Caco-2 (cell line): ENCODE measurements at regions not wholly inside any gene's neighbourhood (a gene's known extent, or its start where the extent isn't known, plus 50 kb on each side); places are given as distances from the start of the nearest gene placed in this dataset.

Source experiments
- BruUV-seq: library from RNA; stranded (reverse); fragments of 400-500 nt; replicated peaks from 2 replicates; lab custom pipeline; 2021; lab: Mats Ljungman, UMichigan
- CTCF ChIA-PET: fragments of 300-600 bp; sonication (Branson Sonifier 250); formaldehyde crosslinking; loops from one replicate; lab custom pipeline; 2022; ENCODE audit warnings: antibody characterized with exemption; lab: Charles Lee
- POLR2A ChIA-PET: fragments of 300-600 bp; sonication (Branson Sonifier 250); formaldehyde crosslinking; loops from one replicate; lab custom pipeline; 2022; ENCODE audit warnings: antibody characterized with exemption; lab: Charles Lee
- DNase-seq, 2 experiments: peaks; one replicate each; pipeline versions ENCODE4 v3.0.0 to v3.0.0-alpha.2; 2020 to 2022
- H3K27me3 ChIP-seq: replicated peaks from 2 replicates; pipeline ENCODE4 v1.6.0; 2011; ENCODE audit warnings: low read length; ENCODE audit not compliant: control insufficient read depth, insufficient read depth
- H3K36me3 ChIP-seq: 2 replicates; pipeline ENCODE4 v1.5.1; 2011; ENCODE audit warnings: low read length; ENCODE audit not compliant: control insufficient read depth, insufficient read depth
- H3K4me1 ChIP-seq: fragments of 250-450 bp; sonication (Bioruptor Pico); 2 replicates; pipeline ENCODE4 v1.5.1; 2020; ENCODE audit warnings: mild to moderate bottlenecking
- H3K4me3 ChIP-seq: 2 replicates; pipeline ENCODE4 v1.5.1; 2011; ENCODE audit warnings: low read depth, mild to moderate bottlenecking, control low read depth, low read length
- H3K9me3 ChIP-seq: fragments of 250-450 bp; sonication (Bioruptor Pico); 2 replicates; pipeline ENCODE4 v1.5.1; 2020; ENCODE audit warnings: mild to moderate bottlenecking, moderate library complexity
- H3K27ac Mint-ChIP-seq: one replicate; pipeline ENCODE4 v1.8.0; 2022; ENCODE audit warnings: mixed read lengths; ENCODE audit not compliant: unreplicated experiment
- H3K27me3 Mint-ChIP-seq: one replicate; pipeline ENCODE4 v1.8.0; 2022; ENCODE audit warnings: mixed read lengths; ENCODE audit not compliant: insufficient read depth, unreplicated experiment
- H3K36me3 Mint-ChIP-seq: one replicate; pipeline ENCODE4 v1.8.0; 2022; ENCODE audit warnings: mild to moderate bottlenecking, mixed read lengths; ENCODE audit not compliant: insufficient read depth, unreplicated experiment
- H3K4me1 Mint-ChIP-seq: one replicate; pipeline ENCODE4 v1.8.0; 2022; ENCODE audit warnings: low read depth, mixed read lengths; ENCODE audit not compliant: unreplicated experiment
- H3K4me3 Mint-ChIP-seq: one replicate; pipeline ENCODE4 v1.8.0; 2022; ENCODE audit warnings: mild to moderate bottlenecking, moderate library complexity, mixed read lengths; ENCODE audit not compliant: unreplicated experiment
- H3K9me3 Mint-ChIP-seq: one replicate; pipeline ENCODE4 v1.8.0; 2022; ENCODE audit warnings: mixed read lengths; ENCODE audit not compliant: unreplicated experiment
- CTCF ChIP-seq, 2 experiments: fragments of 200-600 bp in 1 of 2; IDR thresholded peaks; 1 replicate in 1 of 2; 2 replicates in 1 of 2; pipeline versions ENCODE4 v1.5.1 to v1.8.0; 2011 to 2022; ENCODE audit warnings: antibody characterized with exemption in 1 of 2, control low read depth in 1 of 2, inconsistent platforms in 1 of 2, low read depth in 1 of 2, low read length in 1 of 2, mild to moderate bottlenecking in 1 of 2, moderate library complexity in 1 of 2; ENCODE audit not compliant: insufficient read depth in 1 of 2, severe bottlenecking in 1 of 2, unreplicated experiment in 1 of 2
- intact Hi-C: fragments of 100-400 bp; cut with micrococcal nuclease; formaldehyde crosslinking; loops from one replicate; pipeline ENCODE4 v1.10.0; 2022; ENCODE audit not compliant: unreplicated experiment

- H3K4me1 ChIP-seq, result peaks cover 26% of the 10 kb centered on the region
- ChIA-PET POLR2A (no interaction called here), CTCF (no interaction called here)
- no peaks in the 10 kb centered on the region for H3K27me3 Mint-ChIP-seq
- H3K9me3 ChIP-seq, result no peaks in the 10 kb centered on the region
- H3K27me3 ChIP-seq, result no peaks in the 10 kb centered on the region
- H3K4me1 Mint-ChIP-seq, result peaks cover 24% of the 10 kb centered on the region
- H3K4me3 Mint-ChIP-seq, result no peak overlapping the region
- no peaks in the 10 kb centered on the region for H3K9me3 Mint-ChIP-seq
- H3K27ac Mint-ChIP-seq, result no peak overlapping the region
- H3K36me3 ChIP-seq, result no peaks in the 10 kb centered on the region; the same call in 1 of the 2 replicates
- BruUV-seq, result no TSS peak
- TF ChIP-seq CTCF (IDR thresholded peaks at IDR 0.05; ENCODE audit: insufficient read depth in 1 of 2, low read depth in 1 of 2, low read length in 1 of 2, severe bottlenecking in 1 of 2, unreplicated experiment in 1 of 2), result no peak
- no peak overlapping the region for H3K4me3 ChIP-seq
- intact Hi-C loops, result no loop called here
- DNase-seq, result no peak
- peaks cover 11% of the 10 kb centered on the region for H3K36me3 Mint-ChIP-seq
Observed at GRCh38 chr7:12949060-12949931, 261.9 kb downstream of the ARL4A start.

- no peak overlapping the region for H3K4me3 Mint-ChIP-seq
- no peaks in the 10 kb centered on the region for H3K9me3 Mint-ChIP-seq
- no TSS peak for BruUV-seq
- no peak overlapping the region for H3K27ac Mint-ChIP-seq
- intact Hi-C loops, result no loop called here
- no peaks in the 10 kb centered on the region for H3K27me3 Mint-ChIP-seq
- Histone ChIP-seq H3K27me3 (no peaks in the 10 kb centered on the region), H3K36me3 (no peaks in the 10 kb centered on the region; the same call in 1 of the 2 replicates), H3K9me3 (no peaks in the 10 kb centered on the region), H3K4me1 (peaks cover 26% of the 10 kb centered on the region), H3K4me3 (no peak overlapping the region)
- peaks cover 16% of the 10 kb centered on the region for H3K4me1 Mint-ChIP-seq
- ChIA-PET CTCF (no interaction called here), POLR2A (no interaction called here)
- peaks cover 16% of the 10 kb centered on the region for H3K36me3 Mint-ChIP-seq
- no peak for TF ChIP-seq CTCF (IDR thresholded peaks at IDR 0.05; ENCODE audit: insufficient read depth in 1 of 2, low read depth in 1 of 2, low read length in 1 of 2, severe bottlenecking in 1 of 2, unreplicated experiment in 1 of 2)
- DNase-seq, result no peak
Observed at GRCh38 chr7:12951397-12951801, 264.0 kb downstream of the ARL4A start.

- no peak overlapping the region for H3K4me3 Mint-ChIP-seq
- no peak overlapping the region for H3K27ac Mint-ChIP-seq
- no peak for DNase-seq
- H3K4me1 Mint-ChIP-seq, result peaks cover 11% of the 10 kb centered on the region
- intact Hi-C loops, result no loop called here
- no peaks in the 10 kb centered on the region for H3K27me3 Mint-ChIP-seq
- no peaks in the 10 kb centered on the region for H3K9me3 Mint-ChIP-seq
- BruUV-seq, result no TSS peak
- peaks cover 24% of the 10 kb centered on the region for H3K36me3 Mint-ChIP-seq
- H3K27me3 ChIP-seq, result no peaks in the 10 kb centered on the region
- no peaks in the 10 kb centered on the region; the same call in 1 of the 2 replicates for H3K36me3 ChIP-seq
- ChIA-PET CTCF (no interaction called here), POLR2A (no interaction called here)
- H3K4me1 ChIP-seq, result peaks cover 13% of the 10 kb centered on the region
- H3K4me3 ChIP-seq, result no peak overlapping the region
- no peaks in the 10 kb centered on the region for H3K9me3 ChIP-seq
- no peak for TF ChIP-seq CTCF (IDR thresholded peaks at IDR 0.05; ENCODE audit: insufficient read depth in 1 of 2, low read depth in 1 of 2, low read length in 1 of 2, severe bottlenecking in 1 of 2, unreplicated experiment in 1 of 2)
Observed at GRCh38 chr7:12954380-12955033, 267.1 kb downstream of the ARL4A start.
